ENCODE measurements at regions not wholly inside any gene's neighbourhood (a gene's known extent, or its start where the extent isn't known, plus 50 kb on each side); places are given as distances from the start of the nearest gene placed in this dataset.

- no peak overlapping the region for H3K27ac ChIP-seq (ENCODE audit: extremely low read depth, low read depth, low read length)
- H3K27me3 ChIP-seq (ENCODE audit: control insufficient read depth in 2 of 2, insufficient read depth in 2 of 2, low read length in 2 of 2), result peaks cover 2 to 32% of the 10 kb centered on the region in 2 experiments; a peak in 3 of 5 replicates
- no peaks in the 10 kb centered on the region for H3K36me3 ChIP-seq (ENCODE audit: control insufficient read depth, insufficient read depth, low read length)
- in situ Hi-C loops (cut with MboI), result no loop called here
- no peak overlapping the region for H3K9ac ChIP-seq (ENCODE audit: insufficient read depth in 1 of 2, low read depth in 2 of 2, low read length in 2 of 2)
- H3K4me2 ChIP-seq (ENCODE audit: insufficient read depth, low read length), result no peak overlapping the region
- no peaks in the 10 kb centered on the region for H4K20me1 ChIP-seq (replicated peaks; ENCODE audit: control insufficient read depth, insufficient read depth, low read length)
- intact Hi-C loops (cut with micrococcal nuclease), result no loop called here
- FAIRE-seq (no peak), ATAC-seq (no peak), DNase-seq (ENCODE audit: extremely low read depth in 1 of 4, low spot score in 3 of 4) (no peak)
- H3K9me1 ChIP-seq (ENCODE audit: control insufficient read depth, insufficient read depth, low read length), result no peaks in the 10 kb centered on the region
- 4% methylated on average over 2 of the region's 2 CpGs for WGBS (ENCODE audit: insufficient coverage, low coverage, missing lambda C conversion rate)
- H3K4me1 ChIP-seq (replicated peaks in 1 of 2; ENCODE audit: control insufficient read depth in 2 of 2, insufficient read depth in 2 of 2, low read length in 2 of 2), result no peaks in the 10 kb centered on the region
- no peak overlapping the region for H2AFZ ChIP-seq (ENCODE audit: low read depth, low read length)
- no peak overlapping the region for H3K4me3 ChIP-seq
- BruUV-seq (replicated peaks), result no TSS peak
- POLR2A ChIA-PET, result interaction anchor here (0.5 kb wide), 1 partner anchor 9 kb away, joined by 3 read pairs; no protein-coding TSS in a partner anchor
- no peak for TF ChIP-seq ARID2 (IDR thresholded peaks at IDR 0.05)
- TF ChIP-seq ZC3H8 (IDR thresholded peaks at IDR 0.05), result no peak
- TF ChIP-seq ZNF398 (CRISPR knock-in tag; IDR thresholded peaks at IDR 0.05), result no peak
- no peak for TF ChIP-seq SOX6 (IDR thresholded peaks at IDR 0.05)
- TF ChIP-seq SRF (CRISPR knock-in tag; IDR thresholded peaks at IDR 0.05), result no peak
- TF ChIP-seq PHB (CRISPR knock-in tag; IDR thresholded peaks at IDR 0.05), result no peak
- H3K79me2 ChIP-seq (ENCODE audit: control insufficient read depth, insufficient read depth, low read length), result no peaks in the 10 kb centered on the region
- no peaks in the 10 kb centered on the region for H3K9me3 ChIP-seq (replicated peaks; ENCODE audit: control insufficient read depth, insufficient read depth, low read depth, low read length)
- CTCF ChIA-PET (ENCODE audit: low intra/inter-chr PET ratio), result no interaction called here
These were observed 176.2 kb downstream of the SEC61B start for GRCh38 chr9:99398241-99398640.
